Ishikawa (cell line): ENCODE measurements at regions not wholly inside any gene's neighbourhood (a gene's known extent, or its start where the extent isn't known, plus 50 kb on each side); places are given as distances from the start of the nearest gene placed in this dataset.

Source experiments
- CEBPB ChIP-seq: IDR thresholded peaks from 2 replicates; pipeline ENCODE4 v1.6.1; 2012
- EGR1 ChIP-seq: IDR thresholded peaks from 2 replicates; pipeline ENCODE4 v1.6.1; 2012
- EP300 ChIP-seq: IDR thresholded peaks from 2 replicates; pipeline ENCODE4 v1.6.1; 2012; ENCODE audit warnings: borderline replicate concordance
- NFIC ChIP-seq: IDR thresholded peaks from 2 replicates; pipeline ENCODE4 v1.6.1; 2012
- TAF1 ChIP-seq: IDR thresholded peaks from 2 replicates; pipeline ENCODE4 v1.6.1; 2012; ENCODE audit warnings: low read depth, mild to moderate bottlenecking
- ZBTB7A ChIP-seq: IDR thresholded peaks from 2 replicates; pipeline ENCODE4 v1.6.1; 2012; ENCODE audit warnings: low read depth

DNA sequence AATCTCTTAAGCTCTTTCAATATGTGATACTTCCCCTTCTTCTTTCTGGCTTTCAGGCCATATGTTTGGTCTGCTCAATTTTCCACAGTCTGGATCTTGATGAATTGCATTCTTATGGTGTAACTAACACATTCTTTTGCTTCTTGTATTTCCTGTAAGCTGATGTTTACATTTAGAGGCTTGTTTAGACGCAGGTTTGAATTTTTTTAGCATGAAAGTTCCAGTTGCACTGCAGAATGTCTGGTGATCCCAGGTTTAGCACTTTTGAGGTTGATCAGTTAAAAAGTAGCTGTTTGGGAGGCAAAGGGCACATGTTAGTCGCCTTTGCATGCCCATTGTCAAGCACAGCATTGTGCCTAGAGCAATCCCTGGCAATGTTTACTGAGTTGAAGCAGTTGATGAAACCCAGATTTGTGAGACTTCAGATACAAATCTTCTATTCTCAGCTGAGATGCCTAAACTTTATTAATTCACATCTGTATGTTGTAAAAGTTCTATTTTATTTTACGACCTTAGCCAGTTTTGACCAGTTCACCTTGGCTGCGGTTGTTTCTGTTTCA lies 59.6 kb upstream of the SPATA31C2 start:
- TF ChIP-seq TAF1 = no peak
- no peak for TF ChIP-seq ZBTB7A
- no peak for TF ChIP-seq CEBPB
- peak; percentile 57; the same call in 1 of the 2 replicates for TF ChIP-seq NFIC
- TF ChIP-seq EGR1 = no peak
- TF ChIP-seq EP300 = peak; percentile 75
